ENCODE measurements at regions not wholly inside any gene's neighbourhood (a gene's known extent, or its start where the extent isn't known, plus 50 kb on each side); places are given as distances from the start of the nearest gene placed in this dataset.
A peak's percentile ranks its signal among the peaks of the same experiment; 100 is the strongest.

- no peak overlapping the region for H3K27ac Mint-ChIP-seq (ENCODE audit: unreplicated experiment)
- H3K9me3 Mint-ChIP-seq (ENCODE audit: low read depth): no peaks in the 10 kb centered on the region
- no peak overlapping the region for H3K4me3 Mint-ChIP-seq (ENCODE audit: unreplicated experiment)
- H3K4me1 Mint-ChIP-seq (ENCODE audit: low read depth): peaks cover 18% of the 10 kb centered on the region
- H3K27me3 Mint-ChIP-seq (ENCODE audit: low read depth): peaks cover 10% of the 10 kb centered on the region
- no peaks in the 10 kb centered on the region for H3K36me3 Mint-ChIP-seq (ENCODE audit: low read depth)
- no peak for TF ChIP-seq CTCF (IDR thresholded peaks at IDR 0.05)
- DNase-seq (ENCODE audit: low spot score): no peak
These were observed 90.1 kb downstream of the NCR2 start for GRCh38 chr6:41425511-41425910.

GRCh38 chr6:41426438-41426851, 91.0 kb downstream of the NCR2 start:
- H3K4me1 Mint-ChIP-seq (ENCODE audit: low read depth): peaks cover 24% of the 10 kb centered on the region
- H3K27ac Mint-ChIP-seq (ENCODE audit: unreplicated experiment): no peak overlapping the region
- DNase-seq (ENCODE audit: low spot score): no peak
- peaks cover 7% of the 10 kb centered on the region for H3K27me3 Mint-ChIP-seq (ENCODE audit: low read depth)
- TF ChIP-seq CTCF (IDR thresholded peaks at IDR 0.05): peak; percentile 14
- H3K9me3 Mint-ChIP-seq (ENCODE audit: low read depth): no peaks in the 10 kb centered on the region
- no peaks in the 10 kb centered on the region for H3K36me3 Mint-ChIP-seq (ENCODE audit: low read depth)
- H3K4me3 Mint-ChIP-seq (ENCODE audit: unreplicated experiment): no peak overlapping the region

GRCh38 chr6:41426888-41427641, 91.7 kb downstream of the NCR2 start:
- Mint-ChIP-seq H3K4me1 (ENCODE audit: low read depth) (peaks cover 24% of the 10 kb centered on the region), H3K27me3 (ENCODE audit: low read depth) (peaks cover 2% of the 10 kb centered on the region), H3K9me3 (ENCODE audit: low read depth) (no peaks in the 10 kb centered on the region), H3K4me3 (ENCODE audit: unreplicated experiment) (no peak overlapping the region), H3K27ac (ENCODE audit: unreplicated experiment) (no peak overlapping the region), H3K36me3 (ENCODE audit: low read depth) (no peaks in the 10 kb centered on the region)
- no peak for DNase-seq (ENCODE audit: low spot score)
- TF ChIP-seq CTCF (IDR thresholded peaks at IDR 0.05): no peak

GRCh38 chr6:41427642-41428335, 92.4 kb downstream of the NCR2 start:
- Mint-ChIP-seq H3K4me3 (ENCODE audit: unreplicated experiment) (peak overlapping the region; percentile 41), H3K9me3 (ENCODE audit: low read depth) (no peaks in the 10 kb centered on the region), H3K27me3 (ENCODE audit: low read depth) (peaks cover 2% of the 10 kb centered on the region), H3K4me1 (ENCODE audit: low read depth) (peaks cover 24% of the 10 kb centered on the region), H3K36me3 (ENCODE audit: low read depth) (no peaks in the 10 kb centered on the region), H3K27ac (ENCODE audit: unreplicated experiment) (no peak overlapping the region)
- DNase-seq (ENCODE audit: low spot score): no peak
- TF ChIP-seq CTCF (IDR thresholded peaks at IDR 0.05): peak; percentile 33

GRCh38 chr6:41428336-41428995, 93.1 kb downstream of the NCR2 start:
- Mint-ChIP-seq H3K36me3 (ENCODE audit: low read depth) (no peaks in the 10 kb centered on the region), H3K4me1 (ENCODE audit: low read depth) (peaks cover 24% of the 10 kb centered on the region), H3K27ac (ENCODE audit: unreplicated experiment) (no peak overlapping the region), H3K9me3 (ENCODE audit: low read depth) (no peaks in the 10 kb centered on the region), H3K4me3 (ENCODE audit: unreplicated experiment) (peak overlapping the region; percentile 41), H3K27me3 (ENCODE audit: low read depth) (peaks cover 2% of the 10 kb centered on the region)
- DNase-seq (ENCODE audit: low spot score): no peak
- no peak for TF ChIP-seq CTCF (IDR thresholded peaks at IDR 0.05)

Data from chondrocyte (in vitro differentiated cells).